ENCODE measurements at regions not wholly inside any gene's neighbourhood (a gene's known extent, or its start where the extent isn't known, plus 50 kb on each side); places are given as distances from the start of the nearest gene placed in this dataset.

DNA sequence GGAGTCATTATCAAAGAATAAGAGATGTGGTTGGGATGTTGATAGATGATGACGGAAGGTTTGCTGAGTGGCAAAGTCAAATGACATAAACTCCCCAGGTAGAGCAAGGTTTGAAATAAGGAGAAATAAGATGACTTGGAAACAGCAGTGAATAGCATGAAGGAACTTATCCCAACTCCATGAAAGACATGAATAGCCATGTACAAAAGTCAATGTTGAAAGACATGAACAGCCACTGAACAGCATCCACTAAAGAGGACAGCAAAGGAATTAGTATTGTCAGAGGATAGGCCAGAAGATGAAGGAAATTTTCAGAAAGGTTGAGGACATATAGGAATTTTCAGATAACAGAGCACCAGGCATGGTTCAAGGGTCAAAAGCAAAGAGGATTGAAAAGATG lies 286.0 kb upstream of the FBXL7 start:
- Histone ChIP-seq H3K4me3 (no peak overlapping the region), H3K27ac (no peak overlapping the region), H3K9me3 (no peaks in the 10 kb centered on the region), H3K4me1 (no peaks in the 10 kb centered on the region), H3K36me3 (no peaks in the 10 kb centered on the region), H3K27me3 (no peaks in the 10 kb centered on the region)
- no peak for TF ChIP-seq POLR2A (IDR thresholded peaks at IDR 0.05)
- TF ChIP-seq, protein P1, sequence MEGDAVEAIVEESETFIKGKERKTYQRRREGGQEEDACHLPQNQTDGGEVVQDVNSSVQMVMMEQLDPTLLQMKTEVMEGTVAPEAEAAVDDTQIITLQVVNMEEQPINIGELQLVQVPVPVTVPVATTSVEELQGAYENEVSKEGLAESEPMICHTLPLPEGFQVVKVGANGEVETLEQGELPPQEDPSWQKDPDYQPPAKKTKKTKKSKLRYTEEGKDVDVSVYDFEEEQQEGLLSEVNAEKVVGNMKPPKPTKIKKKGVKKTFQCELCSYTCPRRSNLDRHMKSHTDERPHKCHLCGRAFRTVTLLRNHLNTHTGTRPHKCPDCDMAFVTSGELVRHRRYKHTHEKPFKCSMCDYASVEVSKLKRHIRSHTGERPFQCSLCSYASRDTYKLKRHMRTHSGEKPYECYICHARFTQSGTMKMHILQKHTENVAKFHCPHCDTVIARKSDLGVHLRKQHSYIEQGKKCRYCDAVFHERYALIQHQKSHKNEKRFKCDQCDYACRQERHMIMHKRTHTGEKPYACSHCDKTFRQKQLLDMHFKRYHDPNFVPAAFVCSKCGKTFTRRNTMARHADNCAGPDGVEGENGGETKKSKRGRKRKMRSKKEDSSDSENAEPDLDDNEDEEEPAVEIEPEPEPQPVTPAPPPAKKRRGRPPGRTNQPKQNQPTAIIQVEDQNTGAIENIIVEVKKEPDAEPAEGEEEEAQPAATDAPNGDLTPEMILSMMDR (IDR thresholded peaks at IDR 0.05): no peak
- no peak for DNase-seq
- WGBS, 2 donors: 92 to 100% methylated on average over 1 of the region's 1 CpG
- intact Hi-C loops (cut with DNase I): no loop called here

DNA sequence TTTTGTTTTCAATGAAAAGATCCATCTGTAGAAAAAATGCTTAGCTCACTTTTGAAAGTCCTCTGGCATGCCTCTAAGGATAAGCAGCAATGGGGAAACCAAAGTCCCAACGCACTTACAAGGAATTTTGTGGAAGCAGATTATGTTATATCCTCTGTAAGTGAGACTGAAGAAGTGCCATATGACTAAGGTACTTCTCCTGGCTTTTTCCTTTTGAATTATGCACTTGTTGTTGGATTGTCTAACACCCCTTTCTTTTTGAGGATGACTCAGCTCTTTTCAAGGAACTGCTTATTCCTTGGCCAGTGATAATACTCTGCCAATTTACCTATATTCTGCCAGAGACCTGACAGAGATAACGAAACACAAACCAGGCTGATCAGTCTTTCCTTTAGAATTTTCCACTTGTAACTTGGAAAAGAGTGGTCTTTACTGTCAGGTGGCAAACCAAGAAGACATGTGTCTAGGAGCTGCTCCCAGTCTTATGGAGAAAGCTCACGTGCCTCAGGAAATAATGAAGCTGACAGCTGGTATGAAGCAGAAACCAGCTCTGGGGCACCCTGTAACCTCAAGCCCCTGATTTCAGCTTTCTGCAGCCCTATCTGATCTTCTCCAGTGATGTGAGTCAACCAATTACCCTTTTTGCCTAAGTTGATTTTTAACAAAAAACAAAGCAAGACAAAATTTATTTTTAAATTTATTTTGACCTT lies 290.8 kb upstream of the FBXL7 start:
- WGBS, 2 donors: 24 to 41% methylated on average over 3 of the region's 3 CpGs
- Histone ChIP-seq H3K27me3 (no peaks in the 10 kb centered on the region), H3K27ac (no peak overlapping the region), H3K4me3 (no peak overlapping the region), H3K4me1 (no peaks in the 10 kb centered on the region), H3K36me3 (no peaks in the 10 kb centered on the region), H3K9me3 (no peaks in the 10 kb centered on the region)
- DNase-seq: no peak
- intact Hi-C loops (cut with DNase I): no loop called here
- TF ChIP-seq POLR2A (IDR thresholded peaks at IDR 0.05): no peak
- TF ChIP-seq, protein P1 (IDR thresholded peaks at IDR 0.05): no peak

DNA sequence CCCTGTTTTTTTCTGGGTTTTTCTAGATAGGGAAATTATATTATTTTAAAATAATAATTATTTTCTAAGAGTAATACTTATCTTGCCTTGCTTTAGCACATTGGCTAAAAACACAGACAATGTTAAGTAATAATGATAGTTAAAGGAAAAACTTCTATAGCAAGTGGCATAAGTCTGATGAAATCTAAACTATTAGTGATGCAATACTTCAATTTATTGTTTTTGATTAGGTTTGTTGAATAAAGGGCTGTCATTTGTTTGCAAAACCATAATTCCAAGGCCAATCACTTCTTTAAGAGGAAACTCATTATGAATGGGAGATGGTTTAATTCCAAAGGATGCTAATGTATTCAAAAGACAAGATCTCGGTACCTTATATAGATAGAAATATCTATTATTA lies 293.8 kb upstream of the FBXL7 start:
- DNase-seq: no peak
- WGBS, 2 donors: 86 to 88% methylated on average over 1 of the region's 1 CpG

DNA sequence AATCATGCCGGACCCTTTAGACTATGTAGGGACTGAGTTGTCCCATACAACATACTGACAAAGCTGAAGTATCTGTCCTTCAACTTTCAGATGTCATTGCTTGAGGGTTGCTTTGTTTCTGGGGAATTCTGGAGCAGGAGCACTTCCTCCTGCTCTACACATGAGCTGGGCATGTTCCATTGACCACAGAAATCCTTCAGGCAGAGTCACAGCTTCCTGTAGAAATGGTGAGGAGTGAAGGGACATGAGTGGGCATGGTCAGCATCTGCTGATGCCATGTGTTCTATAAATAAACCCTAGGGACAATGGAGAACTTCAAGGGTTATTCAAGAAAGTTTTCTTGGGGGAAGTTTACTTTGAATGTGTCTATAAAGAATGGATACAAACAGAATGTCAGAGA lies 296.6 kb upstream of the FBXL7 start:
- no peaks in the 10 kb centered on the region for H3K9me3 ChIP-seq
- DNase-seq: no peak
- no peaks in the 10 kb centered on the region for H3K27me3 ChIP-seq
- intact Hi-C loops (cut with DNase I): no loop called here
- H3K27ac ChIP-seq: no peak overlapping the region
- no peak overlapping the region for H3K4me3 ChIP-seq
- H3K4me1 ChIP-seq: no peaks in the 10 kb centered on the region
- no peaks in the 10 kb centered on the region for H3K36me3 ChIP-seq
- TF ChIP-seq, protein P1 (IDR thresholded peaks at IDR 0.05): no peak
- no peak for TF ChIP-seq POLR2A (IDR thresholded peaks at IDR 0.05)
- WGBS, 2 donors: 88 to 100% methylated on average over 1 of the region's 1 CpG

More for the DNA sequence above, 293.8 kb upstream of the FBXL7 start:
- H3K4me1 ChIP-seq: no peaks in the 10 kb centered on the region
- no peaks in the 10 kb centered on the region for H3K9me3 ChIP-seq
- H3K27ac ChIP-seq: no peak overlapping the region
- H3K27me3 ChIP-seq: no peaks in the 10 kb centered on the region
- intact Hi-C loops (cut with DNase I): no loop called here
- TF ChIP-seq POLR2A (IDR thresholded peaks at IDR 0.05): no peak
- no peak overlapping the region for H3K4me3 ChIP-seq
- no peaks in the 10 kb centered on the region for H3K36me3 ChIP-seq

DNA sequence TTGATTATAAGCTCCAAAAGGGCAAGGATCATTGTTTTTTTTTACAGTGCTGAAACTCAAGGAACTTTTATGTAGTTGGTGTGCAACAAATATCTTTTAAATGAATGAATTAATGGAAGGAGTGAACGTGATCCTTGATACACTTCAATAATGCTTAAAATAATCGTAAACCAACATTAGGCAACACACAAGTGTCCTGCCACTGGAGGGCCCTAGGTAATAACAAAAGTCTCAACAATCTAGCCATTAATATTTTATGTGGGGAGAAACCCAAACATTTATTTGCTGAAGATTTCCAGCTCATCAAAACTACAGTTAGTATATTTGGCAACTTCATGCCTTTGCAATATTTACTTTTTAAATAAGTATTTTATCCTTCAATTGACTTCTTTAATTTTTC lies 309.0 kb upstream of the FBXL7 start:
- TF ChIP-seq POLR2A (IDR thresholded peaks at IDR 0.05): no peak
- TF ChIP-seq, protein P1 (IDR thresholded peaks at IDR 0.05): peak in 1 of 6 experiments; percentile 6
- Histone ChIP-seq H3K27ac (no peak overlapping the region), H3K4me1 (no peaks in the 10 kb centered on the region), H3K36me3 (no peaks in the 10 kb centered on the region), H3K9me3 (no peaks in the 10 kb centered on the region), H3K27me3 (no peaks in the 10 kb centered on the region), H3K4me3 (no peak overlapping the region)
- DNase-seq: no peak
- intact Hi-C loops (cut with DNase I): no loop called here
- 65 to 78% methylated on average over 2 of the region's 2 CpGs for WGBS, 2 donors

DNA sequence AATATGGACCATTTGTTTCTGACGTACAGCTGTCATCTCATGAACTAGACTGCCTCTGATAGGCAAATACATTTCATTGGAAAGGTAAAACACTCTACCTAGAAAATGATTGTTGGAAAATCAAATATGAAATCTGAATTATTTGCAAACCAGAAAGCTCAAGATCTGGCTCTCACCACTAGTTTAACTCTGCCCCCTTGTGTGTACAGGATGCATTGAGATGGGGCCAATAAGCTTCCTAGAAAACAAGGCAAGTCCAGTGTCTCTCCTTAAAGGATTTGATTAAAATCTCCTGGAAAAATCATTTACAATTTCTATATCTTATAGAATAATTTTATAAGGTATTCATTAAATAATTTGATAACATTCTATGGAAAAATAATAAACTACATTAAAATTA lies 311.9 kb upstream of the ANKH start:
- no peaks in the 10 kb centered on the region for H3K27me3 ChIP-seq
- intact Hi-C loops (cut with DNase I): no loop called here
- H3K9me3 ChIP-seq: no peaks in the 10 kb centered on the region
- H3K4me3 ChIP-seq: no peak overlapping the region
- 72 to 85% methylated on average over 1 of the region's 1 CpG for WGBS, 2 donors
- DNase-seq: no peak
- no peak for TF ChIP-seq POLR2A (IDR thresholded peaks at IDR 0.05)
- TF ChIP-seq, protein P1 (IDR thresholded peaks at IDR 0.05): no peak
- no peaks in the 10 kb centered on the region for H3K4me1 ChIP-seq
- H3K36me3 ChIP-seq: no peaks in the 10 kb centered on the region
- no peak overlapping the region for H3K27ac ChIP-seq

Measured in esophagus squamous epithelium (tissue), 5 donors.